Right lobe of liver (tissue), 4 donors: ENCODE measurements at regions not wholly inside any gene's neighbourhood (a gene's known extent, or its start where the extent isn't known, plus 50 kb on each side); places are given as distances from the start of the nearest gene placed in this dataset.

Source experiments
- CTCF ChIP-seq, 4 donors: fragments of 200-600 bp in 3 of 4; fragments of 450-650 bp in 1 of 4; IDR thresholded peaks; one replicate each; pipeline versions ENCODE4 v1.5.1 to v1.8.0; 2016 to 2022; ENCODE audit warnings: antibody characterized with exemption in 4 of 4, mild to moderate bottlenecking in 2 of 4
- POLR2A ChIP-seq: fragments of 450-650 bp; IDR thresholded peaks from one replicate; pipeline ENCODE4 v1.6.1; 2017; ENCODE audit warnings: antibody characterized with exemption, mild to moderate bottlenecking
- donor health status: DM: no; HTN: no; CAD: no.
- donor health status: DM: no; HTN: no; CAD: no.
- donor health status: DM: no; HTN: yes; CAD: no.

DNA sequence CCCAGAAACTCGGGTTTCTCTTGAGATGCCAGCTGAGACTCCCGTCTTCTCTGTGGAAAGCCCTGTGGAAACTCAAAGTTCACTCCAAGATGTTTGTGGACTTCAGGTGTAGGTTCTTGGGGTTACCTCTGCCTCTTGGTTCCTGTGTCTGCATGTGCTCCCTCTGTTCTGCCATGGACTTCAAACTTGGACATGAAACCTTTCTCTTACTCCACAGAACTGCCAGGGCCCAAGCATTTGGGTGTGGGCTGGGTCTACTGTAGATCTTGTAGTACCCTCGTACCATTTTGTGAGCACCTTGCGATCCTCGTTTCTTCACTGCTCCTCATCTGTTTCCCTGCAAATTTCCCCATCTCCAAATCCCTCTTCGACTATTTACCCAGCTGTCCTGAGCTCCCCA is 175.5 kb downstream of the HAUS1 start:
- TF ChIP-seq POLR2A = no peak
- TF ChIP-seq CTCF (IDR thresholded peaks at IDR 0.05) = no peak
